ENCODE measurements at regions not wholly inside any gene's neighbourhood (a gene's known extent, or its start where the extent isn't known, plus 50 kb on each side); places are given as distances from the start of the nearest gene placed in this dataset.

GRCh38 chr2:160921386-160921964 lies 238.8 kb upstream of the TANK start:
- CTCF ChIA-PET, result interaction anchor here (0.6 to 2.9 kb wide), 6 partner anchors 9 to 492 kb away, joined by 3 to 7 read pairs (median 3); no protein-coding TSS in a partner anchor

GRCh38 chr2:160924936-160925353 lies 235.3 kb upstream of the TANK start:
- Histone ChIP-seq H3K9me3 (no peaks in the 10 kb centered on the region), H3K27me3 (ENCODE audit: insufficient read depth) (no peaks in the 10 kb centered on the region), H3K36me3 (replicated peaks in 1 of 2; ENCODE audit: control insufficient read depth in 1 of 2, insufficient read depth in 2 of 2, low read length in 1 of 2) (no peaks in the 10 kb centered on the region), H3F3A (replicated peaks; ENCODE audit: insufficient read depth) (peaks cover 8% of the 10 kb centered on the region), H3K27ac (ENCODE audit: low read depth in 2 of 2, low read length in 1 of 2) (no peak overlapping the region), H2AFZ (ENCODE audit: low read depth) (no peak overlapping the region), H3K9ac (no peak overlapping the region), H4K20me1 (ENCODE audit: insufficient read depth) (no peaks in the 10 kb centered on the region), H3K9me2 (no peaks in the 10 kb centered on the region), H3K4me2 (no peak overlapping the region), H3K4me3 (ENCODE audit: low read depth in 2 of 2, low read length in 1 of 2) (no peak overlapping the region), H3K79me2 (ENCODE audit: insufficient read depth) (no peaks in the 10 kb centered on the region), H3K4me1 (ENCODE audit: control insufficient read depth in 1 of 2, insufficient read depth in 2 of 2, low read depth in 1 of 2, low read length in 1 of 2) (peaks cover 11 to 22% of the 10 kb centered on the region in 2 experiments; a peak in 3 of 4 replicates)
- 77% methylated on average over 1 of the region's 1 CpG for WGBS (ENCODE audit: low lambda C conversion rate)
- TF ChIP-seq FOXJ3 (CRISPR knock-in tag; IDR thresholded peaks at IDR 0.05) (no peak), EP300 (IDR thresholded peaks at IDR 0.05; ENCODE audit: borderline replicate concordance in 1 of 2, low read depth in 1 of 2, low read length in 1 of 2) (no peak), YY1 (IDR thresholded peaks at IDR 0.05; ENCODE audit: low read depth) (no peak), RFX5 (IDR thresholded peaks at IDR 0.05; ENCODE audit: low read length) (no peak), TEAD4 (IDR thresholded peaks at IDR 0.05; ENCODE audit: borderline replicate concordance, insufficient read depth) (no peak), CHD2 (IDR thresholded peaks at IDR 0.05; ENCODE audit: low read length, partially characterized antibody) (no peak), SIN3A (IDR thresholded peaks at IDR 0.05; ENCODE audit: borderline replicate concordance, low read depth, low read length) (no peak), RCOR1 (IDR thresholded peaks at IDR 0.05; ENCODE audit: low read length) (no peak)
- TF ChIP-seq, protein P1, sequence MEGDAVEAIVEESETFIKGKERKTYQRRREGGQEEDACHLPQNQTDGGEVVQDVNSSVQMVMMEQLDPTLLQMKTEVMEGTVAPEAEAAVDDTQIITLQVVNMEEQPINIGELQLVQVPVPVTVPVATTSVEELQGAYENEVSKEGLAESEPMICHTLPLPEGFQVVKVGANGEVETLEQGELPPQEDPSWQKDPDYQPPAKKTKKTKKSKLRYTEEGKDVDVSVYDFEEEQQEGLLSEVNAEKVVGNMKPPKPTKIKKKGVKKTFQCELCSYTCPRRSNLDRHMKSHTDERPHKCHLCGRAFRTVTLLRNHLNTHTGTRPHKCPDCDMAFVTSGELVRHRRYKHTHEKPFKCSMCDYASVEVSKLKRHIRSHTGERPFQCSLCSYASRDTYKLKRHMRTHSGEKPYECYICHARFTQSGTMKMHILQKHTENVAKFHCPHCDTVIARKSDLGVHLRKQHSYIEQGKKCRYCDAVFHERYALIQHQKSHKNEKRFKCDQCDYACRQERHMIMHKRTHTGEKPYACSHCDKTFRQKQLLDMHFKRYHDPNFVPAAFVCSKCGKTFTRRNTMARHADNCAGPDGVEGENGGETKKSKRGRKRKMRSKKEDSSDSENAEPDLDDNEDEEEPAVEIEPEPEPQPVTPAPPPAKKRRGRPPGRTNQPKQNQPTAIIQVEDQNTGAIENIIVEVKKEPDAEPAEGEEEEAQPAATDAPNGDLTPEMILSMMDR (IDR thresholded peaks at IDR 0.05), result no peak
- TF ChIP-seq, protein P2, sequence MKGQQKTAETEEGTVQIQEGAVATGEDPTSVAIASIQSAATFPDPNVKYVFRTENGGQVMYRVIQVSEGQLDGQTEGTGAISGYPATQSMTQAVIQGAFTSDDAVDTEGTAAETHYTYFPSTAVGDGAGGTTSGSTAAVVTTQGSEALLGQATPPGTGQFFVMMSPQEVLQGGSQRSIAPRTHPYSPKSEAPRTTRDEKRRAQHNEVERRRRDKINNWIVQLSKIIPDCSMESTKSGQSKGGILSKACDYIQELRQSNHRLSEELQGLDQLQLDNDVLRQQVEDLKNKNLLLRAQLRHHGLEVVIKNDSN (IDR thresholded peaks at IDR 0.05; ENCODE audit: borderline replicate concordance, low read depth), result no peak
- no peak for DNase-seq
- ChIA-PET CTCF (interaction anchor here (1.8 kb wide), 1 partner anchor 18 kb away, joined by 6 read pairs; no protein-coding TSS in a partner anchor), POLR2A (no interaction called here)

More at GRCh38 chr2:160921386-160921964, 238.8 kb upstream of the TANK start:
- Histone ChIP-seq H2AFZ (ENCODE audit: low read depth) (peak overlapping the region; percentile 81), H4K20me1 (ENCODE audit: insufficient read depth) (no peaks in the 10 kb centered on the region), H3K27me3 (ENCODE audit: insufficient read depth) (no peaks in the 10 kb centered on the region), H3K9ac (peak overlapping the region; percentile 51; the same call in 1 of the 2 replicates), H3K4me3 (ENCODE audit: low read depth in 2 of 2, low read length in 1 of 2) (no peak overlapping the region), H3K36me3 (replicated peaks in 1 of 2; ENCODE audit: control insufficient read depth in 1 of 2, insufficient read depth in 2 of 2, low read length in 1 of 2) (no peaks in the 10 kb centered on the region), H3K79me2 (ENCODE audit: insufficient read depth) (no peaks in the 10 kb centered on the region), H3F3A (replicated peaks; ENCODE audit: insufficient read depth) (peaks cover 8% of the 10 kb centered on the region), H3K9me3 (no peaks in the 10 kb centered on the region), H3K9me2 (no peaks in the 10 kb centered on the region), H3K27ac (ENCODE audit: low read depth in 2 of 2, low read length in 1 of 2) (peak overlapping the region; percentile 86 to 99), H3K4me1 (ENCODE audit: control insufficient read depth in 1 of 2, insufficient read depth in 2 of 2, low read depth in 1 of 2, low read length in 1 of 2) (peaks cover 19 to 24% of the 10 kb centered on the region in 2 experiments), H3K4me2 (peak overlapping the region; percentile 61)
- WGBS (ENCODE audit: low lambda C conversion rate), result 45% methylated on average over 4 of the region's 4 CpGs
- TF ChIP-seq EP300 (IDR thresholded peaks at IDR 0.05; ENCODE audit: borderline replicate concordance in 1 of 2, low read depth in 1 of 2, low read length in 1 of 2), result peak in 1 of 2 experiments; percentile 32; a peak in 1 of 4 replicates
- no peak for TF ChIP-seq SMC3 (IDR thresholded peaks at IDR 0.05; ENCODE audit: low read depth, low read length)
- 0 out of 2 replicates have a peak, but pooled peaks have one; percentile 7 for TF ChIP-seq RCOR1 (IDR thresholded peaks at IDR 0.05; ENCODE audit: low read length)
- peak; percentile 27 for DNase-seq
- POLR2A ChIA-PET, result no interaction called here

Data from SK-N-SH (cell line).